Right lobe of liver (tissue), 4 donors: ENCODE measurements at regions not wholly inside any gene's neighbourhood (a gene's known extent, or its start where the extent isn't known, plus 50 kb on each side); places are given as distances from the start of the nearest gene placed in this dataset.

Experiments used
- CTCF ChIP-seq, 4 donors: fragments of 200-600 bp in 3 of 4; fragments of 450-650 bp in 1 of 4; IDR thresholded peaks; one replicate each; pipeline versions ENCODE4 v1.5.1 to v1.8.0; 2016 to 2022; ENCODE audit warnings: antibody characterized with exemption in 4 of 4, mild to moderate bottlenecking in 2 of 4
- POLR2A ChIP-seq: fragments of 450-650 bp; IDR thresholded peaks from one replicate; pipeline ENCODE4 v1.6.1; 2017; ENCODE audit warnings: antibody characterized with exemption, mild to moderate bottlenecking
- donor health status: DM: no; HTN: no; CAD: no.
- donor health status: DM: no; HTN: no; CAD: no.
- donor health status: DM: no; HTN: yes; CAD: no.

- TF ChIP-seq CTCF (IDR thresholded peaks at IDR 0.05) (no peak), POLR2A (no peak)
Measured at GRCh38 chr18:27355308-27355707, 170.2 kb upstream of the CHST9 start.
